Transverse colon (tissue), 3 donors: ENCODE measurements at regions not wholly inside any gene's neighbourhood (a gene's known extent, or its start where the extent isn't known, plus 50 kb on each side); places are given as distances from the start of the nearest gene placed in this dataset.

Experiments
- CTCF ChIP-seq, 5 experiments: fragments of 200-600 bp in 3 of 5; fragments of 450-650 bp in 2 of 5; sonication (generic) in 3 of 5; IDR thresholded peaks; 1 replicate in 2 of 5; 2 replicates in 3 of 5; pipeline ENCODE4 v1.5.1; 2016 to 2017; ENCODE audit warnings: antibody characterized with exemption in 5 of 5, inconsistent platforms in 3 of 5, mild to moderate bottlenecking in 2 of 5, moderate library complexity in 1 of 5
- POLR2A ChIP-seq: fragments of 450-650 bp; IDR thresholded peaks from one replicate; pipeline ENCODE4 v1.6.1; 2016; ENCODE audit warnings: antibody characterized with exemption, mild to moderate bottlenecking, moderate library complexity

GRCh38 chr3:13148561-13149329, 75.5 kb upstream of the IQSEC1 start:
- TF ChIP-seq CTCF (IDR thresholded peaks at IDR 0.05) (no peak), POLR2A (no peak)
